ENCODE measurements at regions not wholly inside any gene's neighbourhood (a gene's known extent, or its start where the extent isn't known, plus 50 kb on each side); places are given as distances from the start of the nearest gene placed in this dataset.

DNA sequence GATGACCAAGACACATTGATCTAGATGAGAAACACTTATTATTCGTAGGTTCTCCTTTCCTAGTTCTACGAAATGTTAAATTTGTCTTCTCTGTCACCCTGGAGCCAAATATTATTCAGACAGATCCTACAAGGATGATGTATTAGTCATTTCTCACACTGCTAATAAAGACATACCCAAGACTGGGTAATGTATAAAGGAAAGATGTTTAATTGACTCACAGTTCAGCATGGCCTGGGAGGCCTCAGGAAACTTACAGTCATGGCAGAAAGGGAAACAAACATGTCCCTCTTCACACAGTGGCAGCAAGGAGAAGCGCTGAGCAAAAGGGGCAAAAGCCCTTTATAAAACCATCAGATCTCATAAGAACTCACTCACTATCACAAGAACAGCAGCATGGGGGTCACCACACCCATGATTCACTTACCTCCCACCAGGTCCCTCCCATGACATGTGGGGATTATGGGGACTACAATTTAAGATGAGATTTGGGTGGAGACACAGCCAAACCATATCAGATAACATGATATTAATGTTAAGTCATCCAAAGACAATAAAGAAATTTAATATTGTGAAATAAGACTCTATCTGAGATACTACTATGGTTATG, 1248.8 kb upstream of the SLC10A2 start:
- Histone ChIP-seq H3K9me2 (ENCODE audit: insufficient read depth) (peaks cover 5% of the 10 kb centered on the region), H3F3A (replicated peaks; ENCODE audit: low read depth) (no peaks in the 10 kb centered on the region), H3K27ac (ENCODE audit: low read depth) (no peak overlapping the region), H3K4me1 (ENCODE audit: insufficient read depth) (no peaks in the 10 kb centered on the region), H3K4me3 (no peak overlapping the region), H3K27me3 (ENCODE audit: insufficient read depth) (no peaks in the 10 kb centered on the region), H3K79me2 (replicated peaks; ENCODE audit: insufficient read depth) (no peaks in the 10 kb centered on the region), H3K36me3 (ENCODE audit: insufficient read depth) (no peaks in the 10 kb centered on the region; the same call in 1 of the 2 replicates), H2AFZ (no peak overlapping the region), H4K20me1 (replicated peaks; ENCODE audit: insufficient read depth) (no peaks in the 10 kb centered on the region), H3K4me2 (no peak overlapping the region)
- DNase-seq (ENCODE audit: low spot score) (no peak), ATAC-seq (no peak)
- Mint-ChIP-seq H3K9me3 (peaks cover 13% of the 10 kb centered on the region; the same call in 2 of the 3 replicates), H3K27me3 (ENCODE audit: insufficient read depth, low read depth, poor library complexity) (no peaks in the 10 kb centered on the region), H3K36me3 (ENCODE audit: low read depth) (peaks cover 11% of the 10 kb centered on the region; the same call in 2 of the 3 replicates), H3K27ac (no peak overlapping the region), H3K4me3 (no peak overlapping the region), H3K4me1 (no peaks in the 10 kb centered on the region)
- no peak for TF ChIP-seq EZH2 (IDR thresholded peaks at IDR 0.05; ENCODE audit: low read depth, unreplicated experiment)
- TF ChIP-seq STAT1 (IDR thresholded peaks at IDR 0.05; ENCODE audit: unreplicated experiment), result no peak
- no peak for TF ChIP-seq POLR2AphosphoS5 (IDR thresholded peaks at IDR 0.05; ENCODE audit: low read depth)
- TF ChIP-seq, protein P1, sequence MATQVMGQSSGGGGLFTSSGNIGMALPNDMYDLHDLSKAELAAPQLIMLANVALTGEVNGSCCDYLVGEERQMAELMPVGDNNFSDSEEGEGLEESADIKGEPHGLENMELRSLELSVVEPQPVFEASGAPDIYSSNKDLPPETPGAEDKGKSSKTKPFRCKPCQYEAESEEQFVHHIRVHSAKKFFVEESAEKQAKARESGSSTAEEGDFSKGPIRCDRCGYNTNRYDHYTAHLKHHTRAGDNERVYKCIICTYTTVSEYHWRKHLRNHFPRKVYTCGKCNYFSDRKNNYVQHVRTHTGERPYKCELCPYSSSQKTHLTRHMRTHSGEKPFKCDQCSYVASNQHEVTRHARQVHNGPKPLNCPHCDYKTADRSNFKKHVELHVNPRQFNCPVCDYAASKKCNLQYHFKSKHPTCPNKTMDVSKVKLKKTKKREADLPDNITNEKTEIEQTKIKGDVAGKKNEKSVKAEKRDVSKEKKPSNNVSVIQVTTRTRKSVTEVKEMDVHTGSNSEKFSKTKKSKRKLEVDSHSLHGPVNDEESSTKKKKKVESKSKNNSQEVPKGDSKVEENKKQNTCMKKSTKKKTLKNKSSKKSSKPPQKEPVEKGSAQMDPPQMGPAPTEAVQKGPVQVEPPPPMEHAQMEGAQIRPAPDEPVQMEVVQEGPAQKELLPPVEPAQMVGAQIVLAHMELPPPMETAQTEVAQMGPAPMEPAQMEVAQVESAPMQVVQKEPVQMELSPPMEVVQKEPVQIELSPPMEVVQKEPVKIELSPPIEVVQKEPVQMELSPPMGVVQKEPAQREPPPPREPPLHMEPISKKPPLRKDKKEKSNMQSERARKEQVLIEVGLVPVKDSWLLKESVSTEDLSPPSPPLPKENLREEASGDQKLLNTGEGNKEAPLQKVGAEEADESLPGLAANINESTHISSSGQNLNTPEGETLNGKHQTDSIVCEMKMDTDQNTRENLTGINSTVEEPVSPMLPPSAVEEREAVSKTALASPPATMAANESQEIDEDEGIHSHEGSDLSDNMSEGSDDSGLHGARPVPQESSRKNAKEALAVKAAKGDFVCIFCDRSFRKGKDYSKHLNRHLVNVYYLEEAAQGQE (IDR thresholded peaks at IDR 0.05; ENCODE audit: unreplicated experiment), result no peak
- no peak for TF ChIP-seq JUNB (IDR thresholded peaks at IDR 0.05; ENCODE audit: unreplicated experiment)
- no peak for TF ChIP-seq CREB1 (CRISPR knock-in tag; IDR thresholded peaks at IDR 0.05; ENCODE audit: low read depth)
- no peak for TF ChIP-seq ZNF114 (CRISPR knock-in tag; IDR thresholded peaks at IDR 0.05)
- TF ChIP-seq, protein P2, sequence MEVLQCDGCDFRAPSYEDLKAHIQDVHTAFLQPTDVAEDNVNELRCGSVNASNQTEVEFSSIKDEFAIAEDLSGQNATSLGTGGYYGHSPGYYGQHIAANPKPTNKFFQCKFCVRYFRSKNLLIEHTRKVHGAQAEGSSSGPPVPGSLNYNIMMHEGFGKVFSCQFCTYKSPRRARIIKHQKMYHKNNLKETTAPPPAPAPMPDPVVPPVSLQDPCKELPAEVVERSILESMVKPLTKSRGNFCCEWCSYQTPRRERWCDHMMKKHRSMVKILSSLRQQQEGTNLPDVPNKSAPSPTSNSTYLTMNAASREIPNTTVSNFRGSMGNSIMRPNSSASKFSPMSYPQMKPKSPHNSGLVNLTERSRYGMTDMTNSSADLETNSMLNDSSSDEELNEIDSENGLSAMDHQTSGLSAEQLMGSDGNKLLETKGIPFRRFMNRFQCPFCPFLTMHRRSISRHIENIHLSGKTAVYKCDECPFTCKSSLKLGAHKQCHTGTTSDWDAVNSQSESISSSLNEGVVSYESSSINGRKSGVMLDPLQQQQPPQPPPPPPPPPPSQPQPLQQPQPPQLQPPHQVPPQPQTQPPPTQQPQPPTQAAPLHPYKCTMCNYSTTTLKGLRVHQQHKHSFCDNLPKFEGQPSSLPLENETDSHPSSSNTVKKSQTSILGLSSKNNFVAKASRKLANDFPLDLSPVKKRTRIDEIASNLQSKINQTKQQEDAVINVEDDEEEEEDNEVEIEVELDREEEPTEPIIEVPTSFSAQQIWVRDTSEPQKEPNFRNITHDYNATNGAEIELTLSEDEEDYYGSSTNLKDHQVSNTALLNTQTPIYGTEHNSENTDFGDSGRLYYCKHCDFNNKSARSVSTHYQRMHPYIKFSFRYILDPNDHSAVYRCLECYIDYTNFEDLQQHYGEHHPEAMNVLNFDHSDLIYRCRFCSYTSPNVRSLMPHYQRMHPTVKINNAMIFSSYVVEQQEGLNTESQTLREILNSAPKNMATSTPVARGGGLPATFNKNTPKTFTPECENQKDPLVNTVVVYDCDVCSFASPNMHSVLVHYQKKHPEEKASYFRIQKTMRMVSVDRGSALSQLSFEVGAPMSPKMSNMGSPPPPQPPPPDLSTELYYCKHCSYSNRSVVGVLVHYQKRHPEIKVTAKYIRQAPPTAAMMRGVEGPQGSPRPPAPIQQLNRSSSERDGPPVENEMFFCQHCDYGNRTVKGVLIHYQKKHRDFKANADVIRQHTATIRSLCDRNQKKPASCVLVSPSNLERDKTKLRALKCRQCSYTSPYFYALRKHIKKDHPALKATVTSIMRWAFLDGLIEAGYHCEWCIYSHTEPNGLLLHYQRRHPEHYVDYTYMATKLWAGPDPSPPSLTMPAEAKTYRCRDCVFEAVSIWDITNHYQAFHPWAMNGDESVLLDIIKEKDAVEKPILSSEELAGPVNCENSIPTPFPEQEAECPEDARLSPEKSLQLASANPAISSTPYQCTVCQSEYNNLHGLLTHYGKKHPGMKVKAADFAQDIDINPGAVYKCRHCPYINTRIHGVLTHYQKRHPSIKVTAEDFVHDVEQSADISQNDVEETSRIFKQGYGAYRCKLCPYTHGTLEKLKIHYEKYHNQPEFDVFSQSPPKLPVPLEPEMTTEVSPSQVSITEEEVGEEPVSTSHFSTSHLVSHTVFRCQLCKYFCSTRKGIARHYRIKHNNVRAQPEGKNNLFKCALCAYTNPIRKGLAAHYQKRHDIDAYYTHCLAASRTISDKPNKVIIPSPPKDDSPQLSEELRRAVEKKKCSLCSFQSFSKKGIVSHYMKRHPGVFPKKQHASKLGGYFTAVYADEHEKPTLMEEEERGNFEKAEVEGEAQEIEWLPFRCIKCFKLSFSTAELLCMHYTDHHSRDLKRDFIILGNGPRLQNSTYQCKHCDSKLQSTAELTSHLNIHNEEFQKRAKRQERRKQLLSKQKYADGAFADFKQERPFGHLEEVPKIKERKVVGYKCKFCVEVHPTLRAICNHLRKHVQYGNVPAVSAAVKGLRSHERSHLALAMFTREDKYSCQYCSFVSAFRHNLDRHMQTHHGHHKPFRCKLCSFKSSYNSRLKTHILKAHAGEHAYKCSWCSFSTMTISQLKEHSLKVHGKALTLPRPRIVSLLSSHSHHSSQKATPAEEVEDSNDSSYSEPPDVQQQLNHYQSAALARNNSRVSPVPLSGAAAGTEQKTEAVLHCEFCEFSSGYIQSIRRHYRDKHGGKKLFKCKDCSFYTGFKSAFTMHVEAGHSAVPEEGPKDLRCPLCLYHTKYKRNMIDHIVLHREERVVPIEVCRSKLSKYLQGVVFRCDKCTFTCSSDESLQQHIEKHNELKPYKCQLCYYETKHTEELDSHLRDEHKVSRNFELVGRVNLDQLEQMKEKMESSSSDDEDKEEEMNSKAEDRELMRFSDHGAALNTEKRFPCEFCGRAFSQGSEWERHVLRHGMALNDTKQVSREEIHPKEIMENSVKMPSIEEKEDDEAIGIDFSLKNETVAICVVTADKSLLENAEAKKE (CRISPR knock-in tag; IDR thresholded peaks at IDR 0.05), result no peak
- TF ChIP-seq, protein P3, sequence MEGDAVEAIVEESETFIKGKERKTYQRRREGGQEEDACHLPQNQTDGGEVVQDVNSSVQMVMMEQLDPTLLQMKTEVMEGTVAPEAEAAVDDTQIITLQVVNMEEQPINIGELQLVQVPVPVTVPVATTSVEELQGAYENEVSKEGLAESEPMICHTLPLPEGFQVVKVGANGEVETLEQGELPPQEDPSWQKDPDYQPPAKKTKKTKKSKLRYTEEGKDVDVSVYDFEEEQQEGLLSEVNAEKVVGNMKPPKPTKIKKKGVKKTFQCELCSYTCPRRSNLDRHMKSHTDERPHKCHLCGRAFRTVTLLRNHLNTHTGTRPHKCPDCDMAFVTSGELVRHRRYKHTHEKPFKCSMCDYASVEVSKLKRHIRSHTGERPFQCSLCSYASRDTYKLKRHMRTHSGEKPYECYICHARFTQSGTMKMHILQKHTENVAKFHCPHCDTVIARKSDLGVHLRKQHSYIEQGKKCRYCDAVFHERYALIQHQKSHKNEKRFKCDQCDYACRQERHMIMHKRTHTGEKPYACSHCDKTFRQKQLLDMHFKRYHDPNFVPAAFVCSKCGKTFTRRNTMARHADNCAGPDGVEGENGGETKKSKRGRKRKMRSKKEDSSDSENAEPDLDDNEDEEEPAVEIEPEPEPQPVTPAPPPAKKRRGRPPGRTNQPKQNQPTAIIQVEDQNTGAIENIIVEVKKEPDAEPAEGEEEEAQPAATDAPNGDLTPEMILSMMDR (conservative IDR thresholded peaks at IDR 0.05; ENCODE audit: low read depth in 2 of 2), result no peak
- no peak for TF ChIP-seq ZNF331 (CRISPR knock-in tag; IDR thresholded peaks at IDR 0.05; ENCODE audit: low read depth)
- TF ChIP-seq ETS1 (IDR thresholded peaks at IDR 0.05), result no peak
- TF ChIP-seq NANOG (IDR thresholded peaks at IDR 0.05; ENCODE audit: borderline replicate concordance), result no peak
- no peak for TF ChIP-seq EZH2phosphoT487 (IDR thresholded peaks at IDR 0.05; ENCODE audit: unreplicated experiment)

All from GM23338 (cell line).